ENCODE measurements at regions not wholly inside any gene's neighbourhood (a gene's known extent, or its start where the extent isn't known, plus 50 kb on each side); places are given as distances from the start of the nearest gene placed in this dataset.

GRCh38 chr14:51481643-51482042 is 170.1 kb upstream of the FRMD6 start:
- DNase-seq = no peak

- DNase-seq = no peak
Measured at GRCh38 chr14:51482102-51482501, 169.6 kb upstream of the FRMD6 start.

GRCh38 chr14:51484485-51484884 is 167.2 kb upstream of the FRMD6 start:
- no peak for DNase-seq

- no peak for DNase-seq
Measured at GRCh38 chr14:51485733-51486132, 166.0 kb upstream of the FRMD6 start.

- no peak for DNase-seq
Measured at GRCh38 chr14:51487848-51488247, 163.9 kb upstream of the FRMD6 start.

GRCh38 chr14:51488569-51489220 is 163.0 kb upstream of the FRMD6 start:
- no peak for DNase-seq

GRCh38 chr14:51490205-51490604 is 161.5 kb upstream of the FRMD6 start:
- DNase-seq = no peak

GRCh38 chr14:51491036-51491545 is 160.6 kb upstream of the FRMD6 start:
- no peak for DNase-seq

GRCh38 chr14:51491776-51492175 is 159.9 kb upstream of the FRMD6 start:
- no peak for DNase-seq

- no peak for DNase-seq
Measured at GRCh38 chr14:51495319-51495718, 156.4 kb upstream of the FRMD6 start.

GRCh38 chr14:51498411-51499227 is 153.1 kb upstream of the FRMD6 start:
- DNase-seq = no peak

- no peak for DNase-seq
Measured at GRCh38 chr14:51500776-51501175, 150.9 kb upstream of the FRMD6 start.

- DNase-seq = no peak
Measured at GRCh38 chr14:51501746-51502145, 150.0 kb upstream of the FRMD6 start.

GRCh38 chr14:51504669-51505068 is 147.0 kb upstream of the FRMD6 start:
- no peak for DNase-seq

GRCh38 chr14:51507511-51507905 is 144.2 kb upstream of the FRMD6 start:
- DNase-seq = peak; percentile 66 to 94 (median 82)

GRCh38 chr14:51507906-51508511 is 143.7 kb upstream of the FRMD6 start:
- peak; percentile 66 to 92 (median 80) for DNase-seq

- no peak for DNase-seq
Measured at GRCh38 chr14:51511265-51511664, 140.4 kb upstream of the FRMD6 start.

GRCh38 chr14:51512316-51512715 is 139.4 kb upstream of the FRMD6 start:
- DNase-seq = no peak

GRCh38 chr14:51513281-51513680 is 138.4 kb upstream of the FRMD6 start:
- no peak for DNase-seq

GRCh38 chr14:51513933-51514332 is 137.8 kb upstream of the FRMD6 start:
- no peak for DNase-seq

GRCh38 chr14:51515611-51516010 is 136.1 kb upstream of the FRMD6 start:
- DNase-seq = no peak

- peak in 2 of 3 experiments; percentile 31 to 84 for DNase-seq
Measured at GRCh38 chr14:51516706-51517395, 134.9 kb upstream of the FRMD6 start.

GRCh38 chr14:51518280-51518679 is 133.4 kb upstream of the FRMD6 start:
- no peak for DNase-seq
